Nucleus accumbens (tissue), 56 donors: ENCODE measurements at regions not wholly inside any gene's neighbourhood (a gene's known extent, or its start where the extent isn't known, plus 50 kb on each side); places are given as distances from the start of the nearest gene placed in this dataset.

Source experiments
- DNase-seq, 56 donors: peaks; one replicate each; lab custom pipeline; 2025; lab: John Stamatoyannopoulos, UW

DNA sequence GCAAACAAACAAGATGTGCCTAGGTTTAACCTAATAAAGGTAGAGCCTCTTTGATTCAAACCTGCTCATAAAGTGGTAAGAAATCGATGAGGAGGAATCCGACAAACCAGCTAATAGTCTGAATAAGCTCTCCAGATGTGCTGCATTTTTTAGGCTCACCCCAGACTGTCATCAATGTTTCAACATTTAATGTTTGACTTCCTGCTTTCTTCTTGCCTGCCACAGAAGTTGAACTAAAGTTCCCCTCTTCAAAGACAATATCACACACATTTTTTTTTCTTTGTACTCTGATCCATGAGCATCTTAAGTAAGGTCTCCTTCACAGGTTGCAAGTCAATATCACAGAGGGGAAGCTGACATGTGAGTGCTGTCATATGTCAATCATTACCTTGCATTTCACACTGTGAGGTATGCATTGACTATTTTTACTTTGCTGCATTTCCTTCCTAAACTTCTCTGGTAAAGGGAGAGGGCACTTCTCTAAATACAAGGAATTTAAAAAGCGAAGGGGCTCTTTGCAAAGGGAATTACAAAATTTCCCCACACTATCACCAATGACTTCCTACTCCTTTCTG lies 172.3 kb upstream of the MCTP2 start:
- no peak for DNase-seq

DNA sequence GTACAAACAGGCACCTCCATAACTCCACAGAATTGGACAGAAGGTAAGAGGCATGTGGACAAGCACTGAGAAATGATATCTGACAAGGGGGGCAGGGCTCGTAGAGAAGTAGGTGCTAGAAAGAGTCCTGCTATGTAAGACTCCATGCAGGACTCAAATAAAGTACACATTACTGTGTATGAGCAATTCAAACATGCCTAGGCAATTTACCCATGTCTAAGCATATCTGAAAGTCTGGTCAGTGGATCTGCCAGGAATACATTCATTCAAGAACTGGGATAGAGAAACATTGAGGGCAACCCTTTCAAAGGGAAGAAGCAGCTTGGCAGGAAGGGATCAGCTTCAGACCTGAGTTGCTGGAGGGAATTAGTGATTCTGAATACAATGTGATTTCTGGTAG lies 174.1 kb upstream of the MCTP2 start:
- no peak for DNase-seq

DNA sequence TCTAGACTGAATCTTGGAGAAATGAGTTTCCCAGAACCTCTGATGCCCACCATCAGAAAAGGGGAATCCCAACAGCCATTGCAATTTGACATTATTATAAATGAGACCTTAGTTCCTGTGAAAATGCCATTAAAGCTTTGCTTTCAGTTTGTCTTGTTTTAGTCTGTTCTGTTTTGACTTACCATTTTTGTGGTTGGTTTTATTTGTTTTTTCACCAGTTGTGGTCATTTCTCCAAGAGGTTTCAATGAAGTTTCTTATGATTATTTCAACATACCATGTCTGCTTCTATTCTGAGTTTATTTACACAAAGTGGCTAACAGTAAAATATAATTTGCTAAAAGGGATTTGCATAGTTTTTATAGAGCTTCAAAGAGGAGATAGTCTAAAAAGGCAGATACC lies 175.0 kb upstream of the MCTP2 start:
- DNase-seq, result no peak

DNA sequence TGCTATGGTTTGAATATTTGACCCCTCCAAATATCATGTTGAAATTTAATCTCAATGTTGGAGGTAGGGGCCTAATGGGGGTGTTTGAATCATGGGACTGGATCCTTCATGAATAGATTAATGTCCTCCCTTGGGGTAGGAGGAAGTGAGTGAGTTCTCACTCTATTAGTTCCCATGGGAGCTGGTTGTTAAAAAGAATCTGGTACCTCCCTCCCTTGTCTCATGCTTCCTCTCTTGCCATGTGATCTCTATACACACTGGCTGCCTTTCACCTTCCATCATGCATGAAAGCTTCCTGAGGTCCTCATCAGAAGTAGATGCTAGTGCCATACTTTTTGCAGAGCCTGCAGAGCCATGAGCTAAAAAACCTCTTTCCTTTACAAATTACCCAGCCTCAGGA lies 177.7 kb upstream of the MCTP2 start:
- DNase-seq, result no peak

- DNase-seq, result peak in 3 of 56 donors; percentile 1 to 7 (median 1)
These were observed 178.7 kb upstream of the MCTP2 start for GRCh38 chr15:94052711-94053110.

DNA sequence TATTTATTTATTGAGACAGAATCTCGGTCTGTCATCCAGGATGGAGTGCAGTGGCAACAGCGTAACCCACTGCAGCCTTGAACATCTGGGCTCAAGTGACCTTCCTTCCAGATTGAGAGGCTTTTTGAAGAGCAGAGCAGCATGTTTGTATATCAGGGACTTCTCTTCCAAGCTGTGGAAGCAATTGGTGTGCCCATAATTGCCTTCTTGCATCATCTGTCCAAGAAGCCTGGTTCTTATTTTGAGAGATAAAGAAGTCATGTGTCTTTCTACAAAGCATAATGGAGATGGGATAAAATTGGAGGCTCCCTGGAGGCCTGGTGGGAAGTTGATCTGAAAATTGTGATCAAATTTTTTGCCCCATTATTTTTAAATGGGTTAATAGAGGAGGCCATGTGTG lies 183.8 kb upstream of the MCTP2 start:
- DNase-seq, result no peak

DNA sequence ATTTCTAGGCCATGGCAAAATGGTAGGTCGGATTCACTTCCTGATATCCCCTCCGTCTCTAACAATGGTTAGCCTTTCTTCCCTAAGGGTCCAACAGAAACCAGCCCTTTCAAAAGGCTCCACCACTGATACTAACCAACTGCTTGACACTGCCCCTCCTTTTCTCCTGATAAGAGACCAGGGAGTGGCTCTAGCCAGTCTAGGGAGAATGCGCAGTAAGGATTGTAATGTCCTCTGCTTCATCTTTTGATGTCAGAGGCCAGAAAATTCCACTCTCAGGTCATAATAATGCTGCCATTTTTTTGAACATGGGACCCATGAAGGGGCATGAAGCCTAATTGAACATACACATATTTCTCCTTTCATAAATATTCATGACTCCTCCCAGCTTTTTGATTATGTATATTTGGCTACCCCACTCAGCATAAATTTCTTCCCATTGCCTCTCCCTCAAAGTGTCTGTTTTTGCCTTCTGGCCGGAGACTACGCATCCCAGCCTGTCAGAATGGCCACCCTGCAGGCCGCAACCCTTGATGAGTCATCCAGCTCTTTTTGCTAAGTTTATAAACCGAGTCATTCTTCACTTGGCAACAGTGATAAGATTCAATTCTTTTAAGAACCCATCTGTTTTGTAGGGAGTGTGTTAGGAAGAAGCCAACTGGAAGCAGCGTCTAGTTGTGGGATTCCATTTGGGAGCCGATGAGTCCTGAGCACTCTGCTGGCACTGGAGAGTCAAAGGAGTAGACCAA lies 189.0 kb upstream of the MCTP2 start:
- no peak for DNase-seq

DNA sequence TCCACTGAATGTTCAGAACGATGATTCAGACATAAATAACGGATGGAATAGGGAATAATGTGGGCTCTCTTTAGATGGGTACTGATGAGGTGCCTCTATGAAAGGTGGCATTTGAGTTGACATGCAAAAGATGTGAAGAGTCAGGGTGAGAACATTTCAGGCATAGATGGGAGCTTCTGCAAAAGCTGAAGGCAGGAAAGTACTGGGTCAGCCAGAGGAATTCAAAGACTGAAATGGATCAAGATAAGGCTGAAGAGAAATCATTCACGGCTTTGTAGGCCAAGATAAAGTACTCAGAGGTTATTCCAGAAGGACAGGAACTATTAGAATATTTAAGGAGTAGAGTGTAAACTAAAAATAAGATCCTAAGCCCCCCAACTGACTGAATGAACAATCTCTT lies 189.6 kb upstream of the MCTP2 start:
- DNase-seq, result no peak

- DNase-seq, result no peak
These were observed 190.7 kb upstream of the MCTP2 start for GRCh38 chr15:94040541-94041248.

GRCh38 chr15:94036156-94036555 lies 195.2 kb upstream of the MCTP2 start:
- no peak for DNase-seq

DNA sequence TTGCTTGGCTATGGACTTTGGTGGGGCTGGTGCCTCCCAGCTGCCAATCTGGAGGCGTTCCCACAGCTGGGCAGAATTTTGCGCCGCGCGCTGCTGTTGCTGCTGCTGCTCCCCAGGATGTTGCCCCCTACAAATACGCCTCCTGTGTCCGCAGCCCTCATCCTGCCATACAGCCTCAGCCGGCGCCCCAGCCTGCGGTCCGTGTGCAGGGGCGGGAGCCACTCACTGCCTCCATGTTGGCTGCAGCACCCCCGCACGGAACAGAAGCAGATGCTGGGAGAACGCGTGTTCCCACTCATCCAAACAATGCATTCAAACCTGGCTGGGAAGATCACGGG lies 197.7 kb upstream of the MCTP2 start:
- no peak for DNase-seq

DNA sequence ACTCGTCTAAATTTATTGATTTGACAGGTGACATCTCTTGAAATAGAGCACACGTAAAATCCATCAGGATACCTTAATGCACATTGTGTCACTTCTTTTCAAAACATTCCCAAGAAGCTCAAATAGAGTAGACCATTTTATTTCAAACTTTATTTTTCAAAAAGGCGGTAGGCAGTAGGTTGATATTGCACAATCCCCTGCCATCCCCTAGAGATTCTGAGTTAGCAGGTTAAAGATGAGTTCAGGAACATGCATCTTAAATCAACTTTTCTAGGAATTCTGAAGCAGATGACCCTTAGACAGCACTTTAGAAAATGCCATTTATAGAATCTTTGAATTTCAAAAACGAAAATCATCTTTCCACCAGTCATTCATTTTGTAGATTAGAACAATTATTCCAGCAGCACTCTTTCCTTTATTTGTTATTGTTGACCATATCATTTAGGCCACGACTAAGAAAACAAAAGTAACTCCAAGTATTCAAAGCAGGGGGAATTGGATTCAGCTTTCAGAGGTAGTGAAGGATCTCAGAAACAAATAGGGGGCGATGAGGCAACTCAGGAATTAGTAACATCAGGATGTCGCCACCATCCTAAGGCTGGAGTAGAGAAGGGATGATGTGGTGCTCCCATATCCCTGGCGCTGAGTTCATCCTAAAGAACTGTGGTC lies 198.2 kb upstream of the MCTP2 start:
- no peak for DNase-seq

- no peak for DNase-seq
These were observed 198.8 kb upstream of the MCTP2 start for GRCh38 chr15:94032571-94032970.

- DNase-seq, result no peak
These were observed 200.3 kb upstream of the MCTP2 start for GRCh38 chr15:94031072-94031471.

DNA sequence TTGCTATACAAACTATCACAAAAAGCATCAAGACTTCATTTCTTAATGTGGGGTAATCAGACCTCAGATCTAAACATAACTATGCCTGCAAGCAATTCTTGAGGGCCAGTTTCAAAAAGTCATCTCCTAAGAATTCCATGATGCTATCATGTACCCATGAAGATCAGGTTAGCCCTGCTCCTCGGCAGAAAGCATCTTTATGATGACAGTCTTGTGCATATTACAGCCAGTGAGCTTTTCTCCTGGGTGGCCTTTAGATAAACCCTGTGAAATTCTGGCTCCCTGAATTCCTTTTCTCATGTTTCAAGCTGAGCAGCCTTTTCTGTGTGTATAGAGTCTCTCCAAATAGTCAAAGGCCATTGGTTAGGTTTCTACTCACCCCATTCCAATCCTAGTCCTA lies 201.9 kb upstream of the MCTP2 start:
- no peak for DNase-seq

GRCh38 chr15:94028809-94029208 lies 202.6 kb upstream of the MCTP2 start:
- no peak for DNase-seq

- DNase-seq, result no peak
These were observed 203.2 kb upstream of the MCTP2 start for GRCh38 chr15:94028121-94028520.

DNA sequence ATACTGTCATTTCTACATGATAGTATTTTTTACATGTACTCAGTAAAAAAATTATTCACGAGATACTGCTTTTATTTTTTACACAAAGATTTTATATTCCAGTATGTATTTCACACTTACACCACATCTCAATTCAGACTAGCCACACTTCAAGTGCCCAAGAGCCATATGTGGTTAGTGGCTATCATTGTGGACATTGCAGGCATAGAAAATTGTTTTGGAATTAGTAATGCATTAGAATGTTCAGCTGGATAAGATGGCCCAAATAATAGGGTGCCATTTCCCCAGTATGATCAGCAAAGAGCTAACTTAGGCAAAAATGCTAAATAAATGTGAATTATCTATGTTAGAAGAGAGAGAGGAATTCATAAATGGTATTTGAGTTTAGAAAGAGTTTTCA lies 203.8 kb upstream of the MCTP2 start:
- DNase-seq, result no peak

DNA sequence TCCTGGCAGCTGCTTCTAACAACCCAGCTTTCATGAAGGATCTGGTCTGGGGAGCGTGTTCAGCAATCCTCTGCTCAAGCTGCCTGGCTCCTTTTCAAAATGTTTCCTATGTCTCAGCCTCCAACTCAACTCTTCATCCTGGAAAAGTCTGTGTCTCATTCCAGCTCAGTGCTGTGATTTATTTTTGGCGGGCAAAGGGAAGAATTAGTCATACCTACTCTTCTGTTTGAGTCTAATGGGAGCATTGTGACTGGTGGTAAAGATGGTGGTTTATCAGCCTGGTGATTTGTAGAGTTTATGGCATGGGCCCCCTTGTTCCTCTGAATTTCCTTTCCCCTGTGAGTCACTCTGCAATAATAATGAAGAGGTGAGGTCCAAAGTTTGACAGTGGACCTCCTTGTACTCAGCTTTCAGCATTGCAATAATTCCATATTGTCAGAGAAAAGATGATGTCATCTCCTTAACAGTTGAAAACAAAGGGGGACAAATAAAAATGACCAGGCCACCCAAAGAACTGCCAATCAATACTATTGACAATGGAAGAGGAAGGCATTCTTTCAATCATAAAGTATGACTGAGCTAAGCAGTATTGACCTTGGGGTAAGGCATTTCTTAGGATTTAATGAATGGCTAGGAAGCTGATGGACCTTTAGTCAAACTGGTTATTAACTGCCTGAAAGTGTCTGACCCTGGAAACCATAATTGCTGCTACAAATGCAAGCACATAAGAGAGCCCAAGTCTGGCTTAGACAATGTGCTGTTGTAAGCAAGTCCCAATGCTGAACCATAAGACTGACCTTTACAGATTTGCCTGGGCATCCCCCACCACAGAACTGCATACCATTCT lies 204.7 kb upstream of the MCTP2 start:
- DNase-seq, result no peak

- peak in 25 of 56 donors; percentile 1 to 48 (median 7) for DNase-seq
These were observed 207.8 kb upstream of the MCTP2 start for GRCh38 chr15:94023531-94023930.
